Spleen (tissue), 7 donors: ENCODE measurements at regions not wholly inside any gene's neighbourhood (a gene's known extent, or its start where the extent isn't known, plus 50 kb on each side); places are given as distances from the start of the nearest gene placed in this dataset.
"Not testable (repeated sequence)": the region's sequence is repeated elsewhere in the genome, so short reads cannot be mapped to it uniquely, and the experiment has no call there.

Source experiments
- CTCF ChIP-seq, 11 experiments: fragments of 200-600 bp in 7 of 11; fragments of 450-650 bp in 4 of 11; sonication (generic) in 4 of 11; IDR thresholded peaks in 8 of 11; conservative IDR thresholded peaks in 3 of 11; 1 replicate in 7 of 11; 2 replicates in 4 of 11; pipeline versions ENCODE4 v1.4.0 to v1.8.0; 2016 to 2021; ENCODE audit warnings: antibody characterized with exemption in 11 of 11, inconsistent platforms in 4 of 11, mild to moderate bottlenecking in 1 of 11
- POLR2A ChIP-seq, 3 donors: fragments of 450-650 bp; IDR thresholded peaks; one replicate each; pipeline ENCODE4 v1.5.1; 2017; ENCODE audit warnings: antibody characterized with exemption in 3 of 3, mild to moderate bottlenecking in 1 of 3
- donor health status: DM: no; HTN: no; CAD: no; lungs with moderate emphysema.
- donor health status: DM: no; HTN: no; CAD: no.
- donor health status: DM: no; HTN: no; CAD: no.

- TF ChIP-seq CTCF (IDR thresholded peaks at IDR 0.05 in 8 of 11, conservative IDR thresholded peaks at IDR 0.05 in 3 of 11); POLR2A (IDR thresholded peaks at IDR 0.05): not testable (repeated sequence)
These were observed 63.2 kb downstream of the RESF1 start for GRCh38 chr12:32022387-32022786.
